ENCODE measurements at regions not wholly inside any gene's neighbourhood (a gene's known extent, or its start where the extent isn't known, plus 50 kb on each side); places are given as distances from the start of the nearest gene placed in this dataset.

GRCh38 chr4:159722918-159723317, 620.0 kb downstream of the RAPGEF2 start:
- TF ChIP-seq ZNF331 (CRISPR knock-in tag; IDR thresholded peaks at IDR 0.05) = no peak
- TF ChIP-seq GTF2F1 (IDR thresholded peaks at IDR 0.05; ENCODE audit: low read length) = no peak
- no peak for TF ChIP-seq NFRKB (IDR thresholded peaks at IDR 0.05)
- no peak for TF ChIP-seq ZNF652 (CRISPR knock-in tag; IDR thresholded peaks at IDR 0.05; ENCODE audit: borderline replicate concordance, low read depth)
- TF ChIP-seq ZNF577 (CRISPR knock-in tag; IDR thresholded peaks at IDR 0.05; ENCODE audit: borderline replicate concordance, low read depth) = no peak
